T follicular helper cell (primary cell): ENCODE measurements at regions not wholly inside any gene's neighbourhood (a gene's known extent, or its start where the extent isn't known, plus 50 kb on each side); places are given as distances from the start of the nearest gene placed in this dataset.
"Not testable (repeated sequence)": the region's sequence is repeated elsewhere in the genome, so short reads cannot be mapped to it uniquely, and the experiment has no call there.

Experiments
- DNase-seq: peaks from one replicate; pipeline ENCODE4 v3.0.0-alpha.2; 2020; ENCODE audit warnings: low read depth

DNA sequence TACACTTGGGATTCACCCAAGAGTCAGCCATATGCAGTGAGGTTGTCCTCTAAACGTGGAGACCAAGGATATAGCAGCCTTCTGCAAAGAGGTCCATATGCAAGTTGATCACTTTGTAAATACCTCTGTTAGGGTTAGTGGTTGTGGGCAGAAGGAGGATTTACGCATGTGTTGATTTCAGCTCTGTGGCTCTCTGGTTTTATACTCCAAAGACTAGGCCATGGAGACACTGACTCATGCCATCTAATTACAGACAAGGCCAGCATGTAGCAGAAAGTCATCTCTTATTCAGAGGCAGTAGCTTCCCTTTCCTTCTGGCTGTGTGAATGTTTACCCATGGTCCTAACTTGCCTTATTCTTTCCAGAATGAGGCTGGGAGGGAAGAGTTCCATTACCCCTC, 140.9 kb upstream of the GOLGA6L4 start:
- not testable (repeated sequence) for DNase-seq

DNA sequence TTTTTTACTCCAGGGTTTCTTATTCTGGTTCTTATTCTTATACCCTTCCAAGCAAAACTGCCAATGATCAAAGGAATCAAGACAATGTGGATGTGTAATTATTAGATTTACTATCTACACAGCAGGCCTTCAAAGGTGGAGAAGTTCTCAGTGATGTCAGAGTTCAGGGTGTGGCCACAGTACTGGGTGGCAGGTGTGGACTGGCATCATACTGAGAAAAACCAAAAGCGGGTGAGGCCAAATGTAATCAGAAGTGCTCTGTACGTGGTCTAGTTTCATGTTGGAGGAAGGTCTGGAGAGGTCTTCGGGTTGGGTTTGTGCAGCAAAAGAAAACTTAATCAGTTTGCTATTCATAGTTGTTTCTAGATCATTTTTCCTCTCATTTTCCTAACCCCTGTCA, 138.5 kb upstream of the GOLGA6L4 start:
- not testable (repeated sequence) for DNase-seq

DNA sequence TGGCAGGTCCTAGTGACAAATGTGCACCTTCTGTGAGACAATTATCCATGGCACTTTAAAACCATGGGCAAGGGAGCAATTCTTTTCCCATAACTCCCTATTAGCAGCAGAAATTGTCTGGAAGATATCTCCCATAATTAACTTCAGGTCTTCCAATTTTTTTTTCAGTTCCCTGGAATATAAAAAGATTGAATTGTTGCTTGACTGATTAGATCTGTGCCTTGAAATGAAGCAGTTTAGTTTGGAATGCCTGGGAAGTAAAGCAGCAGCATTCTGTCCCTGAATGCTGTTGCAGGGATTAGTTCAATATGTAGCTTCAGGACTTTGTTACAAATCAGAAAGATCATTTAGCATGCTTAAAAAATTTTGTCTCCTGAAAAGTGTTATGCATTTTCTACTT, 137.0 kb upstream of the GOLGA6L4 start:
- no peak for DNase-seq

DNA sequence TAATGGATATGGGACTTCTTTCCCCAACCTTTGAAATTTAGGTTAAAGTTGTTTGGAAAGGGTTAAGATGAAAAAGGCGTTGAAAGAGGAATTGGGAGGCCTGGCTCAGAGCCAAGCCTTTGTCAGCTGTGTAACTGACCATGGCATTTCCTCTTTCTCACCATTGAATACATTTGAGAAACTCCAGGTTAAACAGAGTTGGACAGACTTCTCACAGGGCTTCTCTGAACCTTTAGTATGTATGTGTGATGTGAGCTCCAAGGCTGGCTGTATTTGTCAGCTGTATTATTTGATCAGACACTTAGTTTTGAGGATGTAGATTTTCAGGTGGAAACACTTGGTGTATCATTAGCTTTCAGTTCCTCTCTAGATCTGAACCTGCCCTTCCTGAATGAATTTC, 136.4 kb upstream of the GOLGA6L4 start:
- DNase-seq, result no peak

DNA sequence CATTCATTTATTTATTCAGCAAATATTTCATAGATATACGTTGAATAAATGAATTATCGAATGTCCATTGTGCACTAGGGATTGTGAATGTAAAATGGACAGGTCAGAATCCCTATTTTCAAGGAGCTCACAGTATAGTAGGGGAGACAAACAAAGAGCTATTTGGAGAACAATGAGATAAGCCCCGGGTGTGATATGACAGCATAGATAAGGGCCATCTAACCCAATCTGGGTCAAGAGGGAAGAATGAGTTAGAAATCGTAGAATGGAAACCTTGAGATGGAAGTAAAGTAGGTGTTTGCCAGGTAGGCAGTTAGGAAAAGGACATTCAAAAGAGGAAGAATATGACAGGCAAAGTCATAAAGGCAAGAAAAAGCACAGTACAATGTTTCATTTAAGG, 132.2 kb upstream of the GOLGA6L4 start:
- DNase-seq, result no peak

DNA sequence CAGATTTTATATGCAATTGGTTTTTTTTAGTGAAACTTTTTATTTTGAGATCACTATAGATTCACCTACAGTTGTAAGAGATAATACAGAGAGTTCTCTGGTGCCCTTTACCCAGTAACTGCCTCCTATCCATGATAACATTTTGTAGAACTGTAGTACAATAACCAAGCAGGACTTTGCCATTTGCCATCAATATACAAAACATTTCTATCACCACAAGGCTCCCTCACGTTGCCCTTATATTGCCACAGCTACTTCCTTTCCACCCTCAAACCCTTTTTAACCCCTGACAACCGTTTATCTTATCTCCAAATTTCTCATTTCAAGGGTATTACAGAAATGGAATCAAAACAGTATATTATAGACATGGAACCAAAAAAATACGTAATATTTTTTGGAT, 130.7 kb upstream of the GOLGA6L4 start:
- no peak for DNase-seq

DNA sequence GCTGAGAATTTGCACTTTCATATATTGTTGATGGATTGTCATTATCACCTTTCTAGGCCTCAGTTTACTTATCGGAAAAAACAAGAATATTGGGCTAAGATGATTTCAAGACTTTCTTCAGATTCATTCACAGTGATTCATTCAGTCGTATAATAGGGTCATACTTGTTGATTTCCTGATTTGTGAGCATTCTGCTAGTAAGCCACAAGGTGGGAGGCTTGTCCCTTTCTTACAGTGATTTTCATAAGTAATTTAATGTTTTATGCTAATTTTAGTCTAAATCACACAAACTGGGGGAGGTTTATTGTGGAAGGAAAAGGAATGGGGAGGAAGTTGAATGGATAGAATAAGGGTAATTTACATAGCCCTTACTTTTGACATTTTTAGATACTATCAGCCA, 126.8 kb upstream of the GOLGA6L4 start:
- no peak for DNase-seq

DNA sequence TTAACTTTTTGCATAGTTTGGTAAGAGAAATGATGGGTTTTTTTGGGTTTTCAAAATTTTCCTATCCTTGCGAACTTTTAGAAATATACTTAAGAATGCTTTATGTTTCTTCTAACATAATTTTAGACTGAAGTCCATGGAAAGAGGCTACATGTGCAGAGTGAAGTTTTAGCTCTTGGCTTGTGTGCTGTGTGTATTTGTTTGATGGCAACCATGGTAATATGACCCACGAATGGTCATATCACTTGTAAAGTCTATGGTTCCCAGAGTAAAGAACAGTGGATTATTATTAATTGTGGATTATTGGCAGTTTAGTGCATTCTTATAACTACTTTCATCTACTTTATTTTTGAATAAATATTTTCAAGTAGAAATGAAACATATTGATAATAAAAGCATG, 124.0 kb upstream of the GOLGA6L4 start:
- no peak for DNase-seq

DNA sequence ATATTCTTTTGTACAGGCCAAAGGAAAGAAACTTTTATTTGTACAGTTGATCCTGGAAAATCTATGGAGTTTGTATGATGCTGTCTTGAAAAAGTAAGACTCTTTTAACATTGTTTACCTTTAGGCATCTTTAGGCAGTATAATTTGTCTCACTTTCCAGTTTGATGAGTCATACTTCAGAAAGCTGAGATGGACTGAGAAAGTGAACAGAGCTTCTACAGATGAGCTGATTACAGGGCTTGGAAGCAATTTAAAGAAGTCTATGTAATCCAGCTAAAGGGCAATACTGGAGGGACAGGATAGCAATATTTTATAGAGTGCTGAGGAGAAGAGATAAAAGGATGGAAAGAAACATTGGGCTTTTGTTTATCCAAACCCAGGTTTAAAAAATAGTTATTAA, 123.5 kb upstream of the GOLGA6L4 start:
- DNase-seq, result no peak

DNA sequence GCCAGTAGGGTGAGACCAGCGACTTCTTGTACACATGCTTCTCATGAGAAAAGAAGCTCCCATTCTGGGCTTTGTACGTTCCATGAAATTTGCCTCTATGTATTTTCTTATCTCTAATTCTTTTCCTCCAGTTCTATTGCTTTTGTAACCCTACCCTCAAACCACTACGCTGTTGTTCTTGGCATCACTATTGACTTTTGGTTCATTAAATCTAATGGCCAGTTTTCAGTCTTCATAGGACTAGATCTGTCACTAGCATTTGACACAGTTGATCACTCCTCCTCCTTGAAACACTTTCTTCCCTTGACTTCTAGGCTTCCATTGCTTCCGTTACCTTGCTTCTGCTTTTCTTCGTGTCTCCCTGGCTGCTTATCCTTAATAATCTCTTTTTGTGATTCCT, 121.7 kb upstream of the GOLGA6L4 start:
- DNase-seq, result no peak

DNA sequence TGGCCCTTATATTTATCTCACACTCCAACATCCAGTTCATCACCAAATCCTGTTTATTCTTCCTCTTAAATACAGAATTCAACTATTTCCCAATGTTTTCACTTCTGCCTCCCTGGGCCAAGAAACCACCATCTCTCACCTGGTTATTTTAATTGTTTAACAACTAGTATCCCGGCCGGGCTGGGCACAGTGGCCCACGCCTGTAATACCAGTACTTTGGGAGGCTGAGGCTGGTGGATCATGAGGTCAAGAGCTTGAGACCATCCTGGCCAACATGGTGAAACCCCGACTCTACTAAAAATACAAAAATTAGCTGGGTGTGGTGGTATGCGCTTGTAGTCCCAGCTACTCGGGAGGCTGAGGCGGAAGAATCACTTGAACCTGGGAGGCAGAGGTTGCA, 120.9 kb upstream of the GOLGA6L4 start:
- DNase-seq, result not testable (repeated sequence)

DNA sequence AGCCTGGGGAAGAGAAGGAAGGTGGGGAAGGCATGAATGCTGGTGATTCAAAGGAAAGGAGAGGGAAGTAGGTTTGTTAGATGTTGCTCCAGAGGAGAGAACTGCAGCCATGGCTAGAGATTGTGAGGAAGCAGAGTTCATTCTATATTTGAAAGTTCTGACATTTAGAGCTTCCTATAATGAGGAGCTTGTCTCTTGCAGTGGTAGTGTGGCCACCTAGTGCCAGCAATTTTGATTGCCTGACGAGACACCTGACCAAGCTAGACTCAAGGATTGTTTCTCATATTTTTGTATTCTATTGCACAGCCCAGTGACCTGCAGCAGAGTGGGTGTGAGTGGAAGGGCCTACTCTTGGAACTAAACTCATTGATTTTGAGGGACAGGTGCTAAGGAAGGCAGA, 116.2 kb upstream of the GOLGA6L4 start:
- not testable (repeated sequence) for DNase-seq

DNA sequence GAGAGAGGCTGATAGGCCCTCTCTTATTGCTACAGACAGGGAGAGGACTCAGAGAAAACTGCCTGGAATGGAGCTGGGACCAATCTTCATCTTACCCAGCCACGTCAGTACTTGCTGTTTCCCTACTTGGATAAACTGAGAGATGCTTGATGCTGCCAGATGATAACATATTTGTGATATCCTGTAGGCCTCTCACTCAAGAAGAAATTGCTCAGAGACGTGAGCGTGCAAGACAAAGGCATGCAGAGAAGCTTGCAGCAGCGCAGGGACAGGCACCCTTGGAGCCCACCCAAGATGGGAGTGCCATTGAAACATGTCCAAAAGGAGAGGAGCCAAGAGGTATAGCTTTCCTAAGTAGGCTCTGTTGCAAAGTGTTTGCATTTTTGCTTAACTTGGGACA, 114.7 kb upstream of the GOLGA6L4 start:
- DNase-seq, result not testable (repeated sequence)

DNA sequence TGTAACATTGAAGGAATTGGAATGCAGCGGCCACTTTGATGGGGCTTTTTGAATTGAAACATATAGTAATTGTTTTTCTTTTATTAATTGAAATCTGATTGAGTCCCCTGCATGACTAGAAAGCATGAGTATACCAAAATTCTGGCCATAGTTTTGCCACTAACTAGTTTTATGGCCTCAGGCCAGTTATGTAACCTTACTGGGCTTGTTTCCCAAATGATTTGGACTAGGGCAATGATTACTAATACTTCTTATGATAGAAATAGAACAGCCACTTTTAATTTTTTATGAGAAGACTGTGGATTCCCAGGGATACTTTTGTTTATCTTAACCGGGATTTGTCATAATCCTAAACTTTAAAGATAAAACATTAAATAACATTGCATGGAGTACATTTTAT, 106.9 kb upstream of the GOLGA6L4 start:
- DNase-seq, result not testable (repeated sequence)

DNA sequence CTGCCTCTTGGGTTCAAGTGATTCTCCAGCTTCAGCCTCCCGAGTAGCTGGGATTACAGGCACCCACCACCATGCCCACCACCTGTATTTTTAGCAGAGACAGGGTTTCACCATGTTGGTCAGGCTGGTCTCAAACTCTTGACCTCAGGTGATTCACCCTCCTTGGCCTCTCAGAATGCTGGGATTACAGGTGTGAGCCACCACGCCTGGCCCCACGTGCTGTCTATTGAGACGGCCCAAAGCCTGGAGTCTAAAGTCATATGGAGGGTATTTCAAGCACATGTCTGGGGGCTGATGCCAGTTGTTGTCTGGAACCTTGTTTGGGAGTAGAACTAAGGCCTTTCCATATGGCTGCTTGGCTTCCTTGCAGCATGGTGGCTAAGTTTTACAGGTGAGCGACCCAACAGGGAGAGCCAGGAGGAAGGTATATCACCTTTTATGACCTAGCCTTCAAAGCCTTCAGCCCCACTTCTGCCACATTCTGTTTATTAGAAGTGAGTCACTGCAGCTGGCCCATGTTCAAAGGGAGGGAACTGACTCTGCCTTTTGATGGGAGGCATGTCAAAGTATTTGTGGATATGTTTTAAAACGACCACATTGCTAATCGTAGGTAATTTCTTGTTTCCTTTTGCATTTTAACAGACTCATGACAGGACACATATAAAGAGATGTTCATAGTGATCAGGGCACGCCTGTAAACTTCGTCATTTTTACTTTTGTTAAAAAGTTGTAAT, 105.3 kb upstream of the GOLGA6L4 start:
- DNase-seq, result not testable (repeated sequence)

DNA sequence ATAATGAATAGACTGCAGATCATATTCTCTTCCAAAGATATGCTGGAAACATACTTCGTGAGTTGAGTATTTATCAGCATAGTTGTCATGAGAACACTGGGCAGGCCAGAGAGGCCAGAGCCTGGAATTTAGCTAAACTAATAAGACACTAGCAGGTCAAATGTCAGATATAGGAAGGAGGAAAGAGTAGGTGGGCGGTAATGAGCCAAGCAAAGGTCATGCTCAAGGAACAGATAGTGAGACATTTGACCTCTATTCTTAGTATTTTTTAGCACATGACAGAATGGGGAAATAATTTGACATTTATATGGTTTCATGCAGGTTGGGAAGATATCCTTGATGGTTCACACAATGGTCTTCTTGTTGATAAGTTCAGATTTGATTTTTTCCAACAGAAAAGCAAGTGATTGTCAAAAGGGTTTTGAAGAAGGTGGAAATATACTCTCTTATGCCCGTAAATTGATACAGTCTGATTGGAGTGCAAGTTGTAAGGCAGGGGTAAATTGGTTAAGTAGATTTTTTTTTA, 99.6 kb upstream of the GOLGA6L4 start:
- DNase-seq, result not testable (repeated sequence)

DNA sequence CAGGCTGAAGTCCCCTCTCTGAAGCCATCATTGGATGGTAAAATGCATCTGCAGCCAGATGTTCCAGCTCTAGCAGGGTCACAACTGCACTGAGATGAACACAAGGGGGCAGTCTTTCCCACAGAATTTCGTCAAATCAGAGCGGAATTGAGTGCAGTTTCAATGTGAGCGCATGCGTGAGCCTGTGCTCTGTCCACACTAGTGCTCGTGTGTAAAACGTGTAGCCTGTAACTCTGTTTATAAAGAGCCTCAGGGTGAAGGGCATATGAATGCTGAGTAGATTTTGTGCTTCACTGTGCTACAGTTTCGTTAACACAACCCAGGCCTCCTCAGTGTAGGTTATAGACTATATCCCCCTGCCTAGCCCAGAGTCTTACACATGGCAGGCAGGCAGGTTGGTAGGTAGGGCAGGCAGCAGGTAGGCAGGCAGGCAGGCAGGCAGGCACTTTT, 92.7 kb upstream of the GOLGA6L4 start:
- peak; percentile 67 for DNase-seq

DNA sequence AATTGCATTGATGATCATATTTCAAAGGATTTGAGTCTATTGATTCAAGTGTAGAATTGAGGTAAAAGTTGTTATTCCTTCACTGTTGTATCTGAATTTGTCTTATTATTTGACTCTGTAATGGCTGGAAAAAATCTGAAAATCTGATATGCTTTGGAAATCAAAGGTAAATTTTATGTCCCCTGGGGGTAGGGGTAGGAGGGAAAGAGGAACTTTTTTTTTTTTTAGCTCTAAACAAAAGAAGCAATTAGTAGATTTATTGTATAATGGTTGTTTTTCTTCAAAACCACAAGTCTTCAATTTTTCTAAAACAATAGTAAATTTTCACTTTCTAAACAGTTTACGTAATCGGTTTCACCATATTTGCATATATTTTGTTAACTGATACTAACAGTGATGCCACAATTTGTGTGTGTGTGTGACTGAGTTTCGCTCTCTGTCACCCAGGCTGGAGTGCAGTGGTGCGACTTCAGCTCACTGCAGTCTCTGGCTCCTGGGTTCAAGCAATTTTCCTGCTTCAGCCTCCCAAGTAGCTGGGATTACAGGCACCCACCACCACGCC, 91.7 kb upstream of the GOLGA6L4 start:
- no peak for DNase-seq

DNA sequence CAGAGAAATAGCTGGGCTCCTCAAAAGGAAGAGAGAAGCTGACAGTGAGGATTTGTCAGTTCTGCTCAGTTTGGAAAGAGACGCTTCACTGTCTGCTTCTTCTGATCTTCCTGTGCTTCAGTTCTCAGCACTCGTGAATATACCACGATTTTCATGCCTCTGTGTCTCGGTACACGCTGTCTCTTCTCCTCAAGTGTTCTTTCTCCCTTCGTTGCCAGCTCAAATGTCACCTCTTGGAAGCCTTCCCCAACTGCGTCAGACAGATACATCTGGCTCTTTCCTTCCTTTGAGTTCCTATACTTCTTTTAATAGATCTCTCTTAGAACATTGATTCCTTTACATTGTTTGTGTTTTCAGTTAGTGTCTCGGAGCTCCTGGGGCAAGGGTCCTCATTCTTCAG, 90.6 kb upstream of the GOLGA6L4 start:
- not testable (repeated sequence) for DNase-seq

DNA sequence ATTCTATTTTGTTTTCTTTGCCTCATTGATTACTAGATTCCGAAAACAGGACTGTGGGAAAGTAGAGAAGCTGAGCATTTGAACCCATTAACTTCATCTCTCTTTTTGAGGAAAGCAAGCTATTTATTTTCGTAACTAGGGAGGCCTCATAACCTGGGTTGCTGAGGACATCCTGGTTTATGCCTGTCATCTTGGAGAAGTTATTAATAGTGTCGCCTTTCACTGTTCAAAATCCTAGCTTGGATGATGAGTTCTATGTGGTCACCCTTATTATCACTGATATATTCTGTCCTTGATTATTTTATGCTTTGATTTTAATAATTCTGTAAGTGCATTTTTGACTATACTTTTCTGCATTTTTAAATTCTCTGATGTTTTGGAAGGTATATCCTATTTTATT, 89.3 kb upstream of the GOLGA6L4 start:
- DNase-seq, result not testable (repeated sequence)

DNA sequence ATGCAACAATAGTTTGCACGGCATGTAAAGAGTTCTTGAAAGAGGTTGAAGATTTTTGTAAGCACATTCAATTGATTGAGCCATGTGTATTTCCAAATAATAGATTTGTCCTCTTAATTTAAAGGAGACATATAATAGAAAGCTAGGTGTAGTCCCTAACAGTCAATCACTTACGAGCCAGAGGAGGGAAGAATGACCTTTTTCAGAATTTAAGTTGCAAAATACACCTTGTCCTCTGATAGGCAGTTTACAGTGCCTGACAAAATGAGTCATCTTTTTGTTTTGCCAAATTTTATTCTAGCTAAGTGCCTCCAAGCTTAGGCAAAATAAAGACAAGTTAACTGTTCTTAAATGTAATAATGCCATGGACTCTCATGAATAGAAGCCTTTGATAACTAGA, 88.3 kb upstream of the GOLGA6L4 start:
- not testable (repeated sequence) for DNase-seq

DNA sequence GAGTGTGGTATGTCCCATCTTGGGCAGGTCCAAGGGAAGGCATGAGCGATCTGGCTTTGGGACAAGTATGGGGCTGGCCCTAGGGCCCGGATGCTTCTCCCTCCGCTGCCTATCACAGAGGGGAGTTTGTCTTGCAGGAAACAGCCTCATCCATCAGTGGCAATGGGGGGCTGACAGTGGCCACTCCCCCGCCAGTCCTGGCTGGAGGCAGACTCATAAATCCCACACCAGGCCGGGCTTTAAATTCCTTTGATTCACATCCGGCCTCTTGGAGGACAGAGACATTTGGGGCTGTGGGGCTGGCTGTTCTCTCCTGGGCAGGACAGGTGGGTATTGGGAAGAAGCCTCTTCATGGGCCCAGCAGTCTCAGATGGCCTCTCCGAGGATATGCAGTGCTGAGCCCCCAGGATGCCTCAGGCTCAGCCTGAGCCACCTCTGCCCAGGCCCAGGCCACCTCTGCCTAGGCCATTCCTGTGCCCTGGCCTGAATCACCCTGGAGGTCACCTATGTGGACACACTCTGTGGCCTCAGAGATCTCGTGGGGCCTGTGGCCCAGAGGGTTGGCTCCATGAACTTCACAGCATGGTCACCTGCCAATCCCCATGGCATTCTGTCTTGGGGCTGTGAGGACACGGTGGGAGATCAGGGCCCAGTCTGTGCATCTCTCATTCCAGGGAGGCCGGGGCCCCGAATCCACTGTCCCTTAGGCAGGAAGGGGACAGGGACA, 84.2 kb upstream of the GOLGA6L4 start:
- DNase-seq, result no peak
